ENCODE measurements at regions not wholly inside any gene's neighbourhood (a gene's known extent, or its start where the extent isn't known, plus 50 kb on each side); places are given as distances from the start of the nearest gene placed in this dataset.

DNA sequence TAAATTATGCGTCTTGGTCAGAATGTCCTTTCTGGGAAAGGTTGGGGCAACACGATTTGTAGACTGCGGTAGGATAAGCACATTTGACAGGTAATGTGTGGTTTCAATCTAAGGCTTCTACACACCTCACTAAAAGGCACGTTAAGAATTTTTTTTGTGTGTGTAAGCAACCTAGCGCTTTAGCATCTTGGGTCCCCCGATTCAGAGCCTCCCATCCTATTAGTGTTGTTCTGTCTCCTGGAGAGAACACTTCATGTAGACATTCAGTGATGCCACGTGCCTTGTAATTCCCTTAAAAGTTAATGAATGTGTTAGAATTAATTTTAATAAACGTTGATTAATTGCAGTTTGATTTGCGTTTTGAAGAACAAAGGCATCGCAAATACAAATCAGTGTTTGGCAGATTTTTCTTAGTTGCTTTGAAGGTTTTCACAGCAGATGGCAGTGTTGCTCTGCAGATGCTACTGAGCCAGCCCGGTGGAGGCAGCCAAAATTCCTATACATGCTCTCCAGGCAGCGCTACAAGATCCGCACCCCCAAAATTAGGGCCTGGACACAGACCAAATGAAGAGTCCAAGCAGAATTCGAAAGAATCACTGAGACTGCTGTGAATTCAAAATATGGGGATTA, 63.5 kb downstream of the OTOL1 start:
- H3K4me3 ChIP-seq (ENCODE audit: low read length): no peak overlapping the region
- no peak for DNase-seq (ENCODE audit: low read depth)
- TF ChIP-seq, protein P1, sequence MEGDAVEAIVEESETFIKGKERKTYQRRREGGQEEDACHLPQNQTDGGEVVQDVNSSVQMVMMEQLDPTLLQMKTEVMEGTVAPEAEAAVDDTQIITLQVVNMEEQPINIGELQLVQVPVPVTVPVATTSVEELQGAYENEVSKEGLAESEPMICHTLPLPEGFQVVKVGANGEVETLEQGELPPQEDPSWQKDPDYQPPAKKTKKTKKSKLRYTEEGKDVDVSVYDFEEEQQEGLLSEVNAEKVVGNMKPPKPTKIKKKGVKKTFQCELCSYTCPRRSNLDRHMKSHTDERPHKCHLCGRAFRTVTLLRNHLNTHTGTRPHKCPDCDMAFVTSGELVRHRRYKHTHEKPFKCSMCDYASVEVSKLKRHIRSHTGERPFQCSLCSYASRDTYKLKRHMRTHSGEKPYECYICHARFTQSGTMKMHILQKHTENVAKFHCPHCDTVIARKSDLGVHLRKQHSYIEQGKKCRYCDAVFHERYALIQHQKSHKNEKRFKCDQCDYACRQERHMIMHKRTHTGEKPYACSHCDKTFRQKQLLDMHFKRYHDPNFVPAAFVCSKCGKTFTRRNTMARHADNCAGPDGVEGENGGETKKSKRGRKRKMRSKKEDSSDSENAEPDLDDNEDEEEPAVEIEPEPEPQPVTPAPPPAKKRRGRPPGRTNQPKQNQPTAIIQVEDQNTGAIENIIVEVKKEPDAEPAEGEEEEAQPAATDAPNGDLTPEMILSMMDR (conservative IDR thresholded peaks at IDR 0.05; ENCODE audit: low read depth, low read length): peak; percentile 72

DNA sequence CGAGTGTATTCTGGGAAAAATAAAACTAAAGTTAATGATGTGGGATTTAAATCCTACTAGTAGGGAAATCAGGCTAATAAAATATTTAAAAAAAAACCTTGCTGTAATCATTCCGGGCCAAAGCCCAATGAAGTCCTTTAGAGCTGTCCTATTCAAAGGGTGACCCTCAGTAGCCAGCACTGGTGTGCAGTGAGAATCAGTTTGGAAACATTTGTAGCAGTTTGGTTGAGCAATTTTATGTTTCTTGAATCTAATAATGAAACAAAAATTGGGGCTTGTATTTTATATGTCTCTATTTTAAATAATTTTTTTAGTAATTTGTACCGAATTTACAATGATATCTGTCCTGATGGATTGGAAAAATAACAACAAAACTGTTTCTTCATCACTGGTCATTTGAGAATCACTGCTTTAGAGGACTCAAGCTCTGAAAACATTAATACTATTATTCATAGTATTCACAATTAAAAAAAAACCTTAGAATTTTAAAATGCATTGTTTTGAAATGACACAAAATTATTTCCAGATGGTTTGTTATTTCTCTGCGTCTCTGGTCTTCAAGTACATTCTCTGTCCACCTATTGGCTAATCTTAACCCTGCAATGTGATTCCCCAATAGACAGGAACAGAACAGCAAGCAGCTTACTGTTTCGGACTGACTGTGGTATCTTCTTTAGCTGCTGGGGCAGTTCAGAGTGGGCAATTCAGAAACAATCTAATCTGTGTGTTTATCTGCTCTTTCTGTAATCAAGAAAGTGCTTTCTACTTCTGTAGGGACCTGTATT, 71.2 kb downstream of the OTOL1 start:
- no peak for DNase-seq (ENCODE audit: low read depth)
- TF ChIP-seq, protein P1 (conservative IDR thresholded peaks at IDR 0.05; ENCODE audit: low read depth, low read length): no peak
- no peak overlapping the region for H3K4me3 ChIP-seq (ENCODE audit: low read length)

DNA sequence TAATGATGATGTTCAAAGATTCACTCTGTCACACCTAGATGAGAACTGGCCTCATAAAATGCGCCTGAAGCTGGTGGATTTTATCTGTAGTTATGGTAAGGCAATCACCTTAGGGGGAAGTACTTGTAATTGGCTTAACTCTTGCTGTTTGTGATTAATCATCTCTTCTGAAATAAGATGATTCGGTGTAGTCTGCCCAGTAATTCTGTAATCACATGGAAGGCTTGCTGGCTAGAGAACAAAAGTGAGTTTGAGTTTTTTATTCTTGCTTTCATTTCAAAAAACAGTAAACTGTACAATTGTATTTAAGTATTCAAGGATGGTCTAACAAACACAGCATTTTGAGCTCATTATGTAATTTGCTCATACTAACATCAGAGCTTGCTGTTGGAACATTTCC, 72.1 kb downstream of the OTOL1 start:
- no peak for DNase-seq (ENCODE audit: low read depth)
- H3K4me3 ChIP-seq (ENCODE audit: low read length): no peak overlapping the region
- TF ChIP-seq, protein P1 (conservative IDR thresholded peaks at IDR 0.05; ENCODE audit: low read depth, low read length): no peak

DNA sequence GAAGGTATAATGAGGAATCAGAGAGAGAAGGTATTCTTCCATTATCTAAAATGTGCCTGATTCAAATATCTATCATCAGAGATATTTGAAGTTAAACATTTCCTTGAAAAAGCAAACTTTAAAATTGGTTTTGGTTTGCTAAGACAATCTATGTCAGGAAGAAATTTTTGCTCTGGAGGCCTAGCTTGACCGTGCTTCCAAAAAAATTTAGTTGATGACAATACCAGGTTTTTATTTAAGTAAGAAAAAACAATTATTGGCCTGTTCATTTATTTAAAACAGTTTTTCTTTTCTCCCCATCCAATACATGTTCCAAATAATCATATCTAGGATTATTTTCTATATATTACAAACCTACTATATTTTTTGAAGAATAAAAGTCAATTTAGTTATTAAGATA, 75.3 kb downstream of the OTOL1 start:
- no peak for DNase-seq (ENCODE audit: low read depth)
- H3K4me3 ChIP-seq (ENCODE audit: low read length): no peak overlapping the region
- TF ChIP-seq, protein P1 (conservative IDR thresholded peaks at IDR 0.05; ENCODE audit: low read depth, low read length): no peak

DNA sequence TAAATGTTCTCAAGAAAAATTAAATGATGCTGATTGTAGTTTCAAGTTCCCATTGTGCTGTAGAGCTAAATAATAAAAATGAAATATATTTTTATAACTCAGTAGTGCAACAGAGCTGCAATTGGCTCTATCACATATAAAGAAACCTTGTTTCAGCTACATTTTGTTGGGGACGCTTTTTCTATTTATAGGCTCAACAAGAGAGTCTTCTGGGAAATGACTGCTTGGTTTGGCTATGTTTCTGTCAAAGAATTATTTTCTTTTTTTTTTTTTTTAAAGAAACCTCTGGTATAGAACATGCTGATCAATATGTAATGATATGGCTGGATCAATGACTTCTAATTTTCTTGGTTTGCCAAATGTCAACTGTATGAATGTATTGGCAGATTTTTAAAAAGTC, 76.5 kb downstream of the OTOL1 start:
- TF ChIP-seq, protein P1 (conservative IDR thresholded peaks at IDR 0.05; ENCODE audit: low read depth, low read length): no peak
- no peak overlapping the region for H3K4me3 ChIP-seq (ENCODE audit: low read length)
- no peak for DNase-seq (ENCODE audit: low read depth)

DNA sequence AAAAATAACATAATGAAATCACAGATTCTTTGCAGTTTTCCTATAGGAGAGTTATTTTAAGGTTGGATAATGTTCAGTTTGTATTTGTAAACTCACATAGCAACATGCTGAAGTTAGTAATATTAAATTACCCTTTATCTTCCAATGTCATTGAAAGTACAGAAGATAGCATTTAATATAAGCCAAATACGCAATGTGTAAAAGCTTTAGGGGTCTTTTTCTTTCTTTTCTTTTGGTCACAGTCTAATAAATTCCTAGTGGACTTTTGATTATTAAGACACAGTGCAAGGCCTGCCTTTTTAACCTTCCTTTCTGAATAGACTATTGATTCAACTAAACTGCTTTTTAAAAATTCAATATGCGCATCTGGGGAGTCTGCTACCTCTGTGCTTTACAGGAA, 79.3 kb downstream of the OTOL1 start:
- DNase-seq (ENCODE audit: low read depth): no peak
- TF ChIP-seq, protein P1 (conservative IDR thresholded peaks at IDR 0.05; ENCODE audit: low read depth, low read length): no peak
- H3K4me3 ChIP-seq (ENCODE audit: low read length): no peak overlapping the region

DNA sequence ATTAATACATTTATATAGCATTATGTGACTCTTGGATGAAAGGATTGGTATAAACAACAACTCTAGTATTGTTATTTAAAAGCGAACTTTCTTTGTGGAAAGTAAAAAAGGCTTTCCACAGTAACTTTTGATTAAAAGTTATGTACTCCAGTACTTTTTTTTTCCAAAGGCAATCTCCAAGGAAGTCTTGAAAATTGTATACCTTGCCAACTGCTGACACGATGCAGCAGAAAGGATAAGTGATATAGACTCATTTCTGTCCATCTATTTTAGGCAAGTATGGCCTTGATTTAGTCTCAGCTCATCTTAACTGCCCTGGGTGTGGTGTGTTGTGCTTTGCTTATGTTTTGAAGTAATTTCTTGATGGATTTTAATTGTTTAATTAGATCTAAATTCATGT, 79.7 kb downstream of the OTOL1 start:
- DNase-seq (ENCODE audit: low read depth): no peak
- no peak overlapping the region for H3K4me3 ChIP-seq (ENCODE audit: low read length)
- TF ChIP-seq, protein P1 (conservative IDR thresholded peaks at IDR 0.05; ENCODE audit: low read depth, low read length): no peak
